GM23248 (cell line): ENCODE measurements at regions not wholly inside any gene's neighbourhood (a gene's known extent, or its start where the extent isn't known, plus 50 kb on each side); places are given as distances from the start of the nearest gene placed in this dataset.

Experiments used
- EZH2 ChIP-seq: fragments of 200-600 bp; sonication (generic); IDR thresholded peaks from 2 replicates; pipeline ENCODE4 v1.6.1; 2018; ENCODE audit warnings: antibody characterized with exemption, mild to moderate bottlenecking; ENCODE audit not compliant: insufficient read depth, poor library complexity, severe bottlenecking
- EZH2phosphoT487 ChIP-seq: fragments of 200-600 bp; sonication (generic); IDR thresholded peaks from 2 replicates; pipeline ENCODE4 v1.6.1; 2018; ENCODE audit warnings: antibody characterized with exemption, moderate library complexity, mild to moderate bottlenecking, low read depth; ENCODE audit not compliant: insufficient read depth

- TF ChIP-seq EZH2 (no peak), EZH2phosphoT487 (no peak)
These were observed 873.1 kb downstream of the KCNT2 start for GRCh38 chr1:195735140-195735539.
